ENCODE measurements at regions not wholly inside any gene's neighbourhood (a gene's known extent, or its start where the extent isn't known, plus 50 kb on each side); places are given as distances from the start of the nearest gene placed in this dataset.

- Histone ChIP-seq H3K4me3 (no peak overlapping the region), H3K9me3 (no peaks in the 10 kb centered on the region), H3K4me1 (no peaks in the 10 kb centered on the region), H3K27ac (no peak overlapping the region), H3K4me2 (no peak overlapping the region)
- ChIA-PET POLR2A (no interaction called here), CTCF (interaction anchor here (1.2 kb wide), 1 partner anchor 651 kb away, joined by 5 read pairs; no protein-coding TSS in a partner anchor)
- FAIRE-seq (no peak), ATAC-seq (no peak), DNase-seq (ENCODE audit: low read depth in 1 of 2, low spot score in 1 of 2) (no peak)
- 4% methylated on average over 4 of the region's 4 CpGs for WGBS (ENCODE audit: missing lambda C conversion rate)
- TF ChIP-seq HOXB5 (CRISPR knock-in tag; IDR thresholded peaks at IDR 0.05) (no peak), ZC3H11A (IDR thresholded peaks at IDR 0.05) (no peak), E2F6 (IDR thresholded peaks at IDR 0.05; ENCODE audit: borderline replicate concordance, low read depth) (no peak), NFE2L2 (conservative IDR thresholded peaks at IDR 0.05; ENCODE audit: low read length) (no peak), REST (IDR thresholded peaks at IDR 0.05) (no peak), BCL3 (IDR thresholded peaks at IDR 0.05) (no peak), KDM5A (IDR thresholded peaks at IDR 0.05) (no peak), NR3C1 (IDR thresholded peaks at IDR 0.05) (no peak), PHF8 (IDR thresholded peaks at IDR 0.05; ENCODE audit: borderline replicate concordance, low read depth) (no peak), CHD2 (IDR thresholded peaks at IDR 0.05; ENCODE audit: low read length, partially characterized antibody) (no peak), EP300 (IDR thresholded peaks at IDR 0.05) (no peak), FOXS1 (CRISPR knock-in tag; IDR thresholded peaks at IDR 0.05) (no peak), JUNB (IDR thresholded peaks at IDR 0.05) (no peak), ATOH8 (CRISPR knock-in tag; IDR thresholded peaks at IDR 0.05; ENCODE audit: low read depth) (no peak), HOXA7 (CRISPR knock-in tag; IDR thresholded peaks at IDR 0.05) (no peak), RCOR1 (IDR thresholded peaks at IDR 0.05; ENCODE audit: low read depth, low read length) (no peak), MAFK (IDR thresholded peaks at IDR 0.05; ENCODE audit: partially characterized antibody) (no peak), GATA3 (IDR thresholded peaks at IDR 0.05; ENCODE audit: borderline replicate concordance) (no peak), FOSB (CRISPR knock-in tag; IDR thresholded peaks at IDR 0.05) (no peak)
- TF ChIP-seq, protein P1, sequence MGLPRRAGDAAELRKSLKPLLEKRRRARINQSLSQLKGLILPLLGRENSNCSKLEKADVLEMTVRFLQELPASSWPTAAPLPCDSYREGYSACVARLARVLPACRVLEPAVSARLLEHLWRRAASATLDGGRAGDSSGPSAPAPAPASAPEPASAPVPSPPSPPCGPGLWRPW (IDR thresholded peaks at IDR 0.05) = no peak
These were observed 65.6 kb upstream of the TDRD3 start for GRCh38 chr13:60331249-60332012.

- no peak overlapping the region for H3K27ac ChIP-seq
- no peak overlapping the region for H3K4me2 ChIP-seq
- POLR2A ChIA-PET = no interaction called here
- H3K4me1 ChIP-seq = no peaks in the 10 kb centered on the region
- no peak for TF ChIP-seq NR3C1 (IDR thresholded peaks at IDR 0.05)
- TF ChIP-seq SREBF2 (IDR thresholded peaks at IDR 0.05) = no peak
- no peak for TF ChIP-seq BCL3 (IDR thresholded peaks at IDR 0.05)
- TF ChIP-seq CBX8 (IDR thresholded peaks at IDR 0.05) = no peak
- no peak for TF ChIP-seq FOSL2 (IDR thresholded peaks at IDR 0.05)
- no peak for TF ChIP-seq FOSL2 (CRISPR knock-in tag; IDR thresholded peaks at IDR 0.05)
- TF ChIP-seq ZC3H11A (IDR thresholded peaks at IDR 0.05) = no peak
- TF ChIP-seq TP53 (CRISPR knock-in tag; IDR thresholded peaks at IDR 0.05) = no peak
- TF ChIP-seq SMC3 (IDR thresholded peaks at IDR 0.05) = no peak
- no peak for TF ChIP-seq E2F6 (IDR thresholded peaks at IDR 0.05; ENCODE audit: borderline replicate concordance, low read depth)
- no peak for TF ChIP-seq ESRRA (IDR thresholded peaks at IDR 0.05; ENCODE audit: borderline replicate concordance, low read length)
- no peak for TF ChIP-seq CEBPB (IDR thresholded peaks at IDR 0.05)
- no peak for TF ChIP-seq USF2 (IDR thresholded peaks at IDR 0.05)
- CTCF ChIA-PET = interaction anchor here (0.8 to 1.2 kb wide), 2 partner anchors 98 to 652 kb away, joined by 3 to 5 read pairs; no protein-coding TSS in a partner anchor
- ATAC-seq (no peak), FAIRE-seq (no peak), DNase-seq (ENCODE audit: low read depth in 1 of 2, low spot score in 1 of 2) (no peak)
- H3K9me3 ChIP-seq = no peaks in the 10 kb centered on the region
- H3K4me3 ChIP-seq = no peak overlapping the region
- WGBS (ENCODE audit: missing lambda C conversion rate) = 0% methylated on average over 1 of the region's 1 CpG
These were observed 64.3 kb upstream of the TDRD3 start for GRCh38 chr13:60332682-60333081.

Data from A549 (cell line).